Thyroid gland (tissue), 4 donors: ENCODE measurements at regions not wholly inside any gene's neighbourhood (a gene's known extent, or its start where the extent isn't known, plus 50 kb on each side); places are given as distances from the start of the nearest gene placed in this dataset.

Experiments
- POLR2A ChIP-seq, 2 donors: fragments of 450-650 bp; IDR thresholded peaks; one replicate each; pipeline ENCODE4 v1.6.1; 2017; ENCODE audit warnings: antibody characterized with exemption in 2 of 2, mild to moderate bottlenecking in 2 of 2, moderate library complexity in 1 of 2
- TF ChIP-seq, protein P1 (sequence below), 6 experiments: fragments of 200-600 bp in 3 of 6; fragments of 450-650 bp in 3 of 6; sonication (generic) in 3 of 6; IDR thresholded peaks; one replicate each; pipeline ENCODE4 v1.5.1; 2016 to 2019; ENCODE audit warnings: antibody characterized with exemption in 6 of 6, mild to moderate bottlenecking in 2 of 6, inconsistent platforms in 1 of 6, moderate library complexity in 1 of 6

DNA sequence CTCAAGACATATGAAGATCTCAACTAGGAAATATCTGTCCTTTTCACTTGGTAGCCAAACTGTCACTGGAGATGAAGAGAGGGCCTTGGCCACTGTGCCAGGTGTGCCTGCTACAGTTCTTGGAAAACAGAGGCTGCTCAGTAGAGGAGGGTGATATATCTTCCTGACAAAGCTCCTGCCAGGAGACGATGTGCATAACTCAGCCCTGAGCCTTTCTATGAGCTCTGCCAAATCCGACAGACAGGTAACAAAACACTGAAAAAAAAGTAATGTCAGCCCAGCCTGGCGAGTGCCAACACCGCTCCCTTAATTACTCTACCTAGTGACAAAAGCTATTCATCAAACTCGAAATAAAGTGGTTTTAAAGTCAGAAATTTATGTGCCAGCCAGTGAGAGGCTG lies 123.2 kb downstream of the MFSD1 start:
- TF ChIP-seq, protein P1, sequence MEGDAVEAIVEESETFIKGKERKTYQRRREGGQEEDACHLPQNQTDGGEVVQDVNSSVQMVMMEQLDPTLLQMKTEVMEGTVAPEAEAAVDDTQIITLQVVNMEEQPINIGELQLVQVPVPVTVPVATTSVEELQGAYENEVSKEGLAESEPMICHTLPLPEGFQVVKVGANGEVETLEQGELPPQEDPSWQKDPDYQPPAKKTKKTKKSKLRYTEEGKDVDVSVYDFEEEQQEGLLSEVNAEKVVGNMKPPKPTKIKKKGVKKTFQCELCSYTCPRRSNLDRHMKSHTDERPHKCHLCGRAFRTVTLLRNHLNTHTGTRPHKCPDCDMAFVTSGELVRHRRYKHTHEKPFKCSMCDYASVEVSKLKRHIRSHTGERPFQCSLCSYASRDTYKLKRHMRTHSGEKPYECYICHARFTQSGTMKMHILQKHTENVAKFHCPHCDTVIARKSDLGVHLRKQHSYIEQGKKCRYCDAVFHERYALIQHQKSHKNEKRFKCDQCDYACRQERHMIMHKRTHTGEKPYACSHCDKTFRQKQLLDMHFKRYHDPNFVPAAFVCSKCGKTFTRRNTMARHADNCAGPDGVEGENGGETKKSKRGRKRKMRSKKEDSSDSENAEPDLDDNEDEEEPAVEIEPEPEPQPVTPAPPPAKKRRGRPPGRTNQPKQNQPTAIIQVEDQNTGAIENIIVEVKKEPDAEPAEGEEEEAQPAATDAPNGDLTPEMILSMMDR (IDR thresholded peaks at IDR 0.05): no peak
- TF ChIP-seq POLR2A (IDR thresholded peaks at IDR 0.05): no peak
